HEK293T (cell line): ENCODE measurements at regions not wholly inside any gene's neighbourhood (a gene's known extent, or its start where the extent isn't known, plus 50 kb on each side); places are given as distances from the start of the nearest gene placed in this dataset.

Source experiments
- BHLHE40 ChIP-seq: fragments of 450-650 bp; IDR thresholded peaks from 2 replicates; pipeline ENCODE4 v1.6.1; 2016; ENCODE audit warnings: mild to moderate bottlenecking, moderate library complexity, borderline replicate concordance
- FOXM1 ChIP-seq: fragments of 450-650 bp; IDR thresholded peaks from 2 replicates; pipeline ENCODE4 v1.6.1; 2017; ENCODE audit warnings: mild to moderate bottlenecking, borderline replicate concordance
- HDGF ChIP-seq: fragments of 450-650 bp; IDR thresholded peaks from 2 replicates; pipeline ENCODE4 v1.6.1; 2017; ENCODE audit warnings: antibody characterized with exemption, borderline replicate concordance
- SUZ12 ChIP-seq: fragments of 450-650 bp; IDR thresholded peaks from 2 replicates; pipeline ENCODE4 v1.6.1; 2016; ENCODE audit warnings: mild to moderate bottlenecking
- TARDBP ChIP-seq: fragments of 450-650 bp; IDR thresholded peaks from 2 replicates; pipeline ENCODE4 v1.6.1; 2016

- TF ChIP-seq TARDBP (no peak), FOXM1 (no peak), BHLHE40 (no peak), SUZ12 (no peak), HDGF (no peak)
Observed at GRCh38 chr1:58855274-58856165, 71.7 kb upstream of the JUN start.
